SK-N-SH (cell line): ENCODE measurements at regions not wholly inside any gene's neighbourhood (a gene's known extent, or its start where the extent isn't known, plus 50 kb on each side); places are given as distances from the start of the nearest gene placed in this dataset.

Experiments used
- CTCF ChIA-PET: fragments of 300-600, 350-600 bp; formaldehyde crosslinking; extraction: SDS; loops from one replicate; lab custom pipeline; 2021; lab: Yijun Ruan, JAX
- POLR2A ChIA-PET: fragments of 350-600 bp; sonication (Branson Sonifier 250); formaldehyde crosslinking; extraction: SDS; loops from one replicate; lab custom pipeline; 2020; ENCODE audit warnings: antibody characterized with exemption, inconsistent platforms; lab: Yijun Ruan, JAX
- DNase-seq: peaks from one replicate; pipeline ENCODE4 v3.0.0; 2012
- H2AFZ ChIP-seq: fragments of 200-600 bp; sonication (generic); 2 replicates; pipeline ENCODE4 v1.8.1; 2016; ENCODE audit warnings: antibody characterized with exemption, mild to moderate bottlenecking, low read depth
- H3F3A ChIP-seq: fragments of 200-600 bp; sonication (generic); replicated peaks from 2 replicates; pipeline ENCODE3; 2016; ENCODE audit warnings: antibody characterized with exemption, mild to moderate bottlenecking; ENCODE audit not compliant: insufficient read depth
- H3K27ac ChIP-seq, 2 experiments: fragments of 200-500 bp in 1 of 2; fragments of 200-600 bp in 1 of 2; sonication (Bioruptor generic) in 1 of 2; sonication (generic), shearing (Covaris generic) in 1 of 2; 2 replicates each; pipeline versions ENCODE4 v1.5.1 to v1.6.1; 2014 to 2016; ENCODE audit warnings: low read depth in 2 of 2, inconsistent platforms in 1 of 2, low read length in 1 of 2, mild to moderate bottlenecking in 1 of 2, mixed read lengths in 1 of 2
- H3K27me3 ChIP-seq: fragments of 200-600 bp; sonication (generic), shearing (Covaris generic); 2 replicates; pipeline ENCODE4 v1.6.1; 2016; ENCODE audit warnings: mixed run types; ENCODE audit not compliant: insufficient read depth
- H3K36me3 ChIP-seq, 2 experiments: fragments of 200-500 bp in 1 of 2; fragments of 200-600 bp in 1 of 2; sonication (Bioruptor generic) in 1 of 2; sonication (generic) in 1 of 2; replicated peaks in 1 of 2; 2 replicates each; pipeline versions ENCODE3 to v1.5.1; 2014 to 2016; ENCODE audit warnings: low read length in 1 of 2, mild to moderate bottlenecking in 1 of 2; ENCODE audit not compliant: insufficient read depth in 2 of 2, control insufficient read depth in 1 of 2
- H3K4me1 ChIP-seq, 2 experiments: fragments of 200-500 bp in 1 of 2; fragments of 200-600 bp in 1 of 2; sonication (Bioruptor generic) in 1 of 2; sonication (generic), shearing (Covaris generic) in 1 of 2; 2 replicates each; pipeline versions ENCODE4 v1.5.1 to v1.6.1; 2014 to 2016; ENCODE audit warnings: low read depth in 1 of 2, low read length in 1 of 2, mixed run types in 1 of 2; ENCODE audit not compliant: insufficient read depth in 2 of 2, control insufficient read depth in 1 of 2
- H3K4me2 ChIP-seq: fragments of 200-600 bp; sonication (generic), shearing (Covaris generic); 2 replicates; pipeline ENCODE4 v1.6.1; 2017; ENCODE audit warnings: mixed run types
- H3K4me3 ChIP-seq, 2 experiments: fragments of 200-500 bp in 1 of 2; fragments of 200-600 bp in 1 of 2; sonication (Bioruptor generic) in 1 of 2; sonication (generic), shearing (Covaris generic) in 1 of 2; 2 replicates each; pipeline versions ENCODE4 v1.5.1 to v1.8.1; 2014 to 2016; ENCODE audit warnings: low read depth in 2 of 2, inconsistent platforms in 1 of 2, low read length in 1 of 2, mild to moderate bottlenecking in 1 of 2, mixed read lengths in 1 of 2, moderate library complexity in 1 of 2
- H3K79me2 ChIP-seq: fragments of 200-600 bp; sonication (generic); 2 replicates; pipeline ENCODE4 v1.8.1; 2017; ENCODE audit warnings: mild to moderate bottlenecking; ENCODE audit not compliant: insufficient read depth
- H3K9ac ChIP-seq: fragments of 200-600 bp; sonication (generic); 2 replicates; pipeline ENCODE4 v1.6.1; 2017; ENCODE audit warnings: mixed run types
- H3K9me2 ChIP-seq: fragments of 200-600 bp; sonication (generic); 2 replicates; pipeline ENCODE4 v1.6.1; 2017; ENCODE audit warnings: mixed run types
- H3K9me3 ChIP-seq: fragments of 200-600 bp; sonication (generic); 2 replicates; pipeline ENCODE4 v1.6.1; 2017; ENCODE audit warnings: mixed run types, mild to moderate bottlenecking, moderate library complexity
- H4K20me1 ChIP-seq: fragments of 200-600 bp; sonication (generic); 2 replicates; pipeline ENCODE4 v1.6.1; 2017; ENCODE audit warnings: mild to moderate bottlenecking, mixed run types; ENCODE audit not compliant: insufficient read depth
- EZH2phosphoT487 ChIP-seq: fragments of 200-600 bp; sonication (generic); IDR thresholded peaks from 2 replicates; pipeline ENCODE4 v1.6.1; 2017; ENCODE audit warnings: low read depth, mixed run types, mild to moderate bottlenecking, antibody characterized with exemption, moderate library complexity, borderline replicate concordance
- FOSL2 ChIP-seq: IDR thresholded peaks from 2 replicates; pipeline ENCODE4 v1.4.0; 2012; ENCODE audit warnings: low read depth, mild to moderate bottlenecking, moderate library complexity, borderline replicate concordance
- FOXM1 ChIP-seq: IDR thresholded peaks from 2 replicates; pipeline ENCODE4 v1.4.0; 2012; ENCODE audit warnings: low read depth, mild to moderate bottlenecking
- GABPA ChIP-seq: IDR thresholded peaks from 2 replicates; pipeline ENCODE4 v1.4.0; 2012; ENCODE audit warnings: low read depth, mild to moderate bottlenecking
- MXI1 ChIP-seq: IDR thresholded peaks from 2 replicates; pipeline ENCODE4 v1.6.1; 2012; ENCODE audit warnings: mild to moderate bottlenecking, low read depth, low read length, improper control_type of control experiment
- SIN3A ChIP-seq: IDR thresholded peaks from 2 replicates; pipeline ENCODE4 v1.6.1; 2012; ENCODE audit warnings: low read depth, mild to moderate bottlenecking, low read length, moderate library complexity, borderline replicate concordance
- SMC3 ChIP-seq: IDR thresholded peaks from 2 replicates; pipeline ENCODE4 v1.6.1; 2012; ENCODE audit warnings: low read depth, low read length, improper control_type of control experiment
- TAF1 ChIP-seq: IDR thresholded peaks from 2 replicates; pipeline ENCODE4 v1.6.1; 2012; ENCODE audit warnings: low read depth, mild to moderate bottlenecking, low read length, moderate library complexity, borderline replicate concordance
- WGBS: methylation state at CpG from one replicate; pipeline ENCODE4 v1.1.6; 2017; ENCODE audit warnings: low lambda C conversion rate; 5-methylcytosine and 5-hydroxymethylcytosine counted together
- TF ChIP-seq, protein P1 (sequence below): IDR thresholded peaks from 2 replicates; pipeline ENCODE4 v1.4.0; 2012; ENCODE audit warnings: low read depth, borderline replicate concordance
- TF ChIP-seq, protein P2 (sequence below): fragments of 150-350 bp; IDR thresholded peaks from 2 replicates; pipeline ENCODE4 v1.6.1; 2016; ENCODE audit warnings: mild to moderate bottlenecking, low read depth, low read length
- TF ChIP-seq, protein P3 (sequence below): fragments of 200-600 bp; sonication (generic); IDR thresholded peaks from 2 replicates; pipeline ENCODE4 v1.6.1; 2017; ENCODE audit warnings: antibody characterized with exemption, mild to moderate bottlenecking, moderate library complexity

DNA sequence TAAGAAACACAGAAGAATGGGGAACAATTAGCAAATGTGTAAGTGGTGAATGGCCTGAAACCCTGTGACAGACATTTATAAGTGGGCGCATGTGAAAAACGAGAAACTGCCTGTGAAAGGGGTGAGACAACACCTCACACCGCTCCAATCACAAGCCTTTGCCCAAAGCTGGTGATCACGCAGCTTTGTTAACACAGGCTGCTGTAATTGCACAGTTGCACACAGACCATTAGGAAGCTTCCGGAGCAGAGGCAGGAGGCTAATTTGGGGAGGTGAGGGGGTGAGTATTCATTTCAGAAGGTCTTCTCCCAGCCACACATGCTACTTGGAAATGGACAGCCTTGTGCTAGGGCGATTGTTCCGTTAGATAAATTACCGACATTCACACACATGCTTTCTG lies 294.0 kb downstream of the MED10 start:
- no peak overlapping the region for H2AFZ ChIP-seq
- H3K4me2 ChIP-seq = no peak overlapping the region
- H3K36me3 ChIP-seq = no peaks in the 10 kb centered on the region
- no peak for DNase-seq
- H3K4me3 ChIP-seq = no peak overlapping the region
- TF ChIP-seq TAF1 (no peak), FOSL2 (no peak), SMC3 (no peak), FOXM1 (no peak), MXI1 (no peak), SIN3A (no peak), GABPA (no peak)
- TF ChIP-seq, protein P1, sequence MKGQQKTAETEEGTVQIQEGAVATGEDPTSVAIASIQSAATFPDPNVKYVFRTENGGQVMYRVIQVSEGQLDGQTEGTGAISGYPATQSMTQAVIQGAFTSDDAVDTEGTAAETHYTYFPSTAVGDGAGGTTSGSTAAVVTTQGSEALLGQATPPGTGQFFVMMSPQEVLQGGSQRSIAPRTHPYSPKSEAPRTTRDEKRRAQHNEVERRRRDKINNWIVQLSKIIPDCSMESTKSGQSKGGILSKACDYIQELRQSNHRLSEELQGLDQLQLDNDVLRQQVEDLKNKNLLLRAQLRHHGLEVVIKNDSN = no peak
- H3K9me2 ChIP-seq = no peaks in the 10 kb centered on the region
- WGBS = 43% methylated on average over 7 of the region's 8 CpGs
- ChIA-PET POLR2A (no interaction called here), CTCF (no interaction called here)
- H3F3A ChIP-seq = no peaks in the 10 kb centered on the region
- peaks cover 0 to 5% of the 10 kb centered on the region in 2 experiments; a peak in 1 of 4 replicates for H3K4me1 ChIP-seq
- no peaks in the 10 kb centered on the region for H3K9me3 ChIP-seq
- H3K9ac ChIP-seq = no peak overlapping the region
- H3K27ac ChIP-seq = no peak overlapping the region
- H3K79me2 ChIP-seq = no peaks in the 10 kb centered on the region
- H4K20me1 ChIP-seq = no peaks in the 10 kb centered on the region
- no peaks in the 10 kb centered on the region for H3K27me3 ChIP-seq

DNA sequence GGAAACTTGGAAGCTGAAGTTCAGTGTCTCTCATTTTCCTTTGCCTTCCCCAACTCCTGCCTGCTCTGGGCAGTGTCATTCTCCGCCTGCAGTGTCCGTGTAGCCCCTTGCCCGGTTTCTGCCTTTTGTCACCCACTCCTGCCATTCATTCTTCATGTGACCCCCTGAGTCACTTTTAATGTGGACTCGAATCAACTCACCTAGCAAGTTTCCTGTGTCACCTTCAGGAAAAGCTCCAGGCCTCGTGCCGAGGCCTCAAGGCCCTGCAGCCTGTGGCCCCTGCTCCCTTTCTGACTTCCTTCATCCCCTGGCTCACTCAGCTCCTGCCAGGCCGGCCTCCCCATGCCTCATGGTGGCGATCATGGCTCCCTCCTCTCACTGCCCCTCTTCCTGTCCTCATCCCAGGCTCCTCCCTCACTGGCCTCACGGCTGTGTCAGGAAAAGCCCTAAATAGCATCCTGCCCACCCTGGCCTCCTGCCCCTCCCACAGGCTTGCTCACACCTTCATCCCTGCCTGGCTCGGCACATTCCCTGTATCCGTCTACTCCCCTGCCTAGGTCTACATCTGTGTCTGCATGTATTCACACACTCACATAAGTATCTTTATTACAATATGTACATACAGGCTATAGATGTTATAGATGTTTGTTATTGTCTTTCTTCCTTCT lies 294.9 kb downstream of the MED10 start:
- TF ChIP-seq FOXM1 = no peak
- TF ChIP-seq, protein P2, sequence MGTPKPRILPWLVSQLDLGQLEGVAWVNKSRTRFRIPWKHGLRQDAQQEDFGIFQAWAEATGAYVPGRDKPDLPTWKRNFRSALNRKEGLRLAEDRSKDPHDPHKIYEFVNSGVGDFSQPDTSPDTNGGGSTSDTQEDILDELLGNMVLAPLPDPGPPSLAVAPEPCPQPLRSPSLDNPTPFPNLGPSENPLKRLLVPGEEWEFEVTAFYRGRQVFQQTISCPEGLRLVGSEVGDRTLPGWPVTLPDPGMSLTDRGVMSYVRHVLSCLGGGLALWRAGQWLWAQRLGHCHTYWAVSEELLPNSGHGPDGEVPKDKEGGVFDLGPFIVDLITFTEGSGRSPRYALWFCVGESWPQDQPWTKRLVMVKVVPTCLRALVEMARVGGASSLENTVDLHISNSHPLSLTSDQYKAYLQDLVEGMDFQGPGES = no peak
- no peak for TF ChIP-seq SIN3A
- TF ChIP-seq GABPA = no peak
- TF ChIP-seq, protein P1 = no peak
- no peak for TF ChIP-seq EZH2phosphoT487
- TF ChIP-seq, protein P3, sequence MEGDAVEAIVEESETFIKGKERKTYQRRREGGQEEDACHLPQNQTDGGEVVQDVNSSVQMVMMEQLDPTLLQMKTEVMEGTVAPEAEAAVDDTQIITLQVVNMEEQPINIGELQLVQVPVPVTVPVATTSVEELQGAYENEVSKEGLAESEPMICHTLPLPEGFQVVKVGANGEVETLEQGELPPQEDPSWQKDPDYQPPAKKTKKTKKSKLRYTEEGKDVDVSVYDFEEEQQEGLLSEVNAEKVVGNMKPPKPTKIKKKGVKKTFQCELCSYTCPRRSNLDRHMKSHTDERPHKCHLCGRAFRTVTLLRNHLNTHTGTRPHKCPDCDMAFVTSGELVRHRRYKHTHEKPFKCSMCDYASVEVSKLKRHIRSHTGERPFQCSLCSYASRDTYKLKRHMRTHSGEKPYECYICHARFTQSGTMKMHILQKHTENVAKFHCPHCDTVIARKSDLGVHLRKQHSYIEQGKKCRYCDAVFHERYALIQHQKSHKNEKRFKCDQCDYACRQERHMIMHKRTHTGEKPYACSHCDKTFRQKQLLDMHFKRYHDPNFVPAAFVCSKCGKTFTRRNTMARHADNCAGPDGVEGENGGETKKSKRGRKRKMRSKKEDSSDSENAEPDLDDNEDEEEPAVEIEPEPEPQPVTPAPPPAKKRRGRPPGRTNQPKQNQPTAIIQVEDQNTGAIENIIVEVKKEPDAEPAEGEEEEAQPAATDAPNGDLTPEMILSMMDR = no peak
- TF ChIP-seq, all 33 proteins: peak for 0
- Histone ChIP-seq H3F3A (no peaks in the 10 kb centered on the region), H3K27me3 (no peaks in the 10 kb centered on the region), H3K4me2 (no peak overlapping the region), H3K9me2 (no peaks in the 10 kb centered on the region), H4K20me1 (no peaks in the 10 kb centered on the region), H3K36me3 (no peaks in the 10 kb centered on the region), H3K9me3 (no peaks in the 10 kb centered on the region), H2AFZ (no peak overlapping the region), H3K9ac (no peak overlapping the region), H3K79me2 (no peaks in the 10 kb centered on the region), H3K4me3 (no peak overlapping the region), H3K4me1 (peaks cover 0 to 5% of the 10 kb centered on the region in 2 experiments; a peak in 1 of 4 replicates), H3K27ac (no peak overlapping the region)
- ChIA-PET POLR2A (no interaction called here), CTCF (interaction anchor here (0.7 to 1.0 kb wide), 2 partner anchors 19 to 22 kb away, joined by 3 read pairs; no protein-coding TSS in a partner anchor)
- DNase-seq = no peak
- 36% methylated on average over 11 of the region's 11 CpGs for WGBS
